HG03103 (cell line): ENCODE measurements at regions not wholly inside any gene's neighbourhood (a gene's known extent, or its start where the extent isn't known, plus 50 kb on each side); places are given as distances from the start of the nearest gene placed in this dataset.

Experiments
- ATAC-seq: cut with Tn5 transposase; IDR thresholded peaks from one replicate; pipeline ENCODE4 v1.9.1; 2021; ENCODE audit warnings: low read depth; ENCODE audit not compliant: unreplicated experiment

DNA sequence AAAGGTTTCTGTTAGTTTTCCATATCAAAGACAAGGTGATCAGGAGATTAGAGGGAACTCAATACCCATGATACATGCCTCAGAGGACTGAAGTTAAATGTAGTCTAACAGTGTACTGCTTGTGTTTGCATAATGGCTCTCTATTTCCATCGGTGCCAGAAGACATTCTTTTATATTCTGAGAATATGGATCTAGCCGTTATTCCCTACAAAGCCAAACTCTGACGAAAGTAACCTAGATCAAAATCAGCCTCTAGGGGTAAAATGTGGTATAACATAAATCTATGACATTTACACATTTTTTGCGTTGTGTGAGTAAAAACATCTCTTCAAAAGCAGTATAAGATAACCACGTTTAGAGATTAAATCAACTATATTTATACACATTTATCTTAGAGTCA lies 2232.7 kb downstream of the PCDH9 start:
- no peak for ATAC-seq

DNA sequence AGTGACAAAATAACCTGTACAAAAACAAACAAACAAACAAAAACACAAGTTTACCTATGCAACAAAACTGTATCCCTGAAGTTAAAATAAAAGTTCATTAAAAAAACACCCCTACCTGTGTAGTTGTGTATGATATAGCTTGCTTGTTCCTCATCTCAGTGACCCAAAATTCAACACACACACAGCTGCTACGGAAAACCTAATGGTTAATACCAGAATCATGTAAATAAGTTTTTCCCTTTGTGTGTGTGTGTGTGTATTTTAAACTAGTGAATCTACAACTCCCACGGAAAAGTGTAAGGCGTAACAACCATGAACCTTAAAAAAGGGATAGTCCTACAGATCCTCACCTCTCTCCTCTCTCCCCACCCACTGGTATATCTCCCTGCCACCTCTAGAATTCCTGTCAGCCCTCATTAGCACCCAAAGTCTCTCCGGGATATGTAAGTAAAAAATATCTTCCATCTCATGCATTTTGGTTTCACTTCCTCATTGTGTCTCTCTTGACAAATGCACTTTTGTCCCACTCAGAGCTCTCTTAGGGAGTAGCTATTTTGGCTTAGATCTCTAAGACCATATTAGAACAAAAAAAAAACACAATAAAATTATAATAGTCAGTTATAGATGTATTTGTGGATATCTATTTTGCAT lies 2236.5 kb downstream of the PCDH9 start:
- ATAC-seq: no peak

DNA sequence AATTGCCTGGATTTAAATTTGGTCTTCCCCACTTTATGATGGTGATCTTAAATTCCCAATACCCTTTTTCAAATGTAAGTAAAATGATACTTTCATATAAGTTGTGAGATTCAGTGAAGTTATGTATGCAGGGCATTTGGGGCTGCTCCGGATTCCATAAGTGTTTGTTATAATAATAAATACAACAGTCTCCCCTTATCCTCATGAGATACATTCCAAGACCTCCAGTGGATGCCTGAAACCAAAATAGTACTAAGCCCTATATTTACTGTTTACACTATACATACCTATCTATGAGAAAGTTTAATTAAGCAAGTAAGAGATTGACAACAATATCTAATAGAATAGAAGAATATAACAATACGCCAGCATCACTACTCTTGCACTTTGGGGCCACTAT lies 2237.8 kb downstream of the PCDH9 start:
- ATAC-seq: no peak

DNA sequence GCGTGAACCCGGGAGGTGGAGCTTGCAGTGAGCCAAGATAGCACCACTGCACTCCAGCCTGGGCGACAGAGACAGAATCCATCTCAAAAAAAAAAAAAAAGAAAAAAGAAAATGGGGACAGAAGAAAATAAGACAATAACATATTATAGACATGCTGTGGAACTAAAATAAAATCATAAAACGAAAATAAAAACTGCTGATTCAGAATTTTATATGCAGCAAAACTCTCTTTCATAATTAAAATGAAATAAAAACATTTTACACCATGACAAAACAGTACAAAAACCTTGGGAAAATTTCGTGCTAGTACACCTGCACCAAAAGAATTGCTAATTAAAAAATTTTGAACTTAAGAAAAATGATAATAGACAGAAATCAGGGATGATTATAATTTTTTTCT lies 2245.1 kb downstream of the PCDH9 start:
- no peak for ATAC-seq

DNA sequence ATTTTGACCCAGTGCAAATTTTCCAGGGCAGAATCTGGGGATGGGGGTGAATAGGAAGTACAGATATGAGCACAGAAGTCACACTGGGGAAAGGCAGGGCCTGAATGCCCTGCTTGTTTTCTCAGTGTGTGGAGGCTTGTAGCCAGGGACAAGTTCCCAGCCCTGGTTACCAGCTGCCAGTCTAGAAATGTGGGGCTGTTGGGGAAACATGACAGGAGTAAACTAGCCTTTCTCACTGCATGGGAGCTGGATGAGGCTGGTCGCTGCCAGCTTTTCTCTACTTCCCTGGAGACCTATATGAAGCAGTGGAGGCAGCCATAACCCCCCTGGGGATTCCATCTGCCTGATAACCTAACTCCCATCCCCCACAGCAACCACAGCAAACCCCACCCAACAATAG lies 2267.7 kb downstream of the PCDH9 start:
- ATAC-seq: no peak

DNA sequence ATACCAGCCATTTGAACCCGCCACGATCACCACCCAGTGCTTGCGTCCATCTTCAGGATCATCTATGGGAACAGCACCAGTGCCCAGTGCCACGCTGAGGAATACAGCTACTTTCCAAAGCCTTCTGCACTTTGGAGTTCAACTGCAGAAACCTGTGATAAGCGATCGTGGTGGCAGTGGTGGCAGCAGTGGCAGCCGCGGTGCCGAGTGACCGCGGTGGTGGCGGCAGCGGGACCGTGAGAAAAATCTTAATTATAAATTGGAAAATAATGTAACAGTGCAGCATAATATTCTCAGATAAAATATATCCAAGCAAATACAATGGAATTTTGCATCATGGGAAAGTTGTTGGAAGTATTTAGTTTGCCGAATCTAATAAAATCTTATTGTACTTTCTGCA lies 2270.9 kb downstream of the PCDH9 start:
- no peak for ATAC-seq

DNA sequence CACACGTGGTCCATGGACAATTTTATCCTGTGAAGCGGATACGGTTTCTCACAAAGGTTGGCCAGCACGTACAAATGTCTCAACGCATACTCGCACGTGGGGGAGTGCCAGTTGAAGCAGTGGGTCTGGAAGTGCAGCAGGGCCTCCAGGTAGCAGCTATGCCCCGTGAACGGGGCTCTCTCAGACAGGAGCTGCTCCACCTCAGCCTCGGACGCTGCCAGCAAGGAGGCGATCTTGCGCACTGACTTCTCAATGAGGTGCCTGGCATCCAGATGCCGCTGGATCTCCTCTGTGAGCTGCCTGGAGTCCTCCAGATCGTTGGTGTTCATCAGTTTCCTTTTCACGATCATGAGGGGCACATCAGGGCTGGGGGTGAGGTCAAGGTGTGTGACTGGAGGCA lies 2272.0 kb downstream of the PCDH9 start:
- ATAC-seq: no peak

DNA sequence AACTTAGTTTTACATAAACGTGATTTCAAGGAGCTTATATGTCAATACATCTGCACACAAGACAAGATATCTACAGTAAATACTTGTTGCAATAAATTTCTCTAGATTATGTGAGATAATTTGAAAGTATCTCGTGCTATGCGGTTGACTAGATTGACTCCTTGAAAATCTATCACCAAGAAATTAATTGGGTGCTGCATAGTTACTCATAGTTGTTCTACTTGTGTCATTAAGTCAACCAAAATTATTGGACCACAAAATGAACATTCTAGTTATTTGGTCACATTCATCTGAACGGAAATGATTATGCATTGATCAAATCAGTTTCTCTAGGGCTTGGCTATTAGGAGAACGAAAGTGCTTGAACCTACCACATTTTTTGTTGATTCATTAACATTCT lies 2291.5 kb downstream of the PCDH9 start:
- ATAC-seq: no peak

DNA sequence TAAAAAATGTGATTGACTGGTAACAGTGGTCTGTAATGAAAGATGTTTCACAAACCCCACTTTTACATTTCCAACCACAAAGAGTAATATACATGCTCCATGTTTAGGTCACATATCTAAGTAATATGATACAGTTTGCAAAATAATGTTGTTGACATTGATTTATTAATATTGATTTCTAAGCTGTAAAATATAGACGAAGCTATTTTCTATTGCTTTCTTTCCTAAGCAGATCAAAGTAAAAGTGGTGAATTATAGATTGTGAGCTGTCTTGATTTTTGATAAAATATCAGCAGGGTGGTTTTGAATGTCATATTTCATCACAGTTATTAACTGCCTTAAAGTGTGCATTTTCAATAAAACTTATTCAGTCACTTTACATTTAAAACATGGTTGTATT lies 2292.8 kb downstream of the PCDH9 start:
- ATAC-seq: no peak

DNA sequence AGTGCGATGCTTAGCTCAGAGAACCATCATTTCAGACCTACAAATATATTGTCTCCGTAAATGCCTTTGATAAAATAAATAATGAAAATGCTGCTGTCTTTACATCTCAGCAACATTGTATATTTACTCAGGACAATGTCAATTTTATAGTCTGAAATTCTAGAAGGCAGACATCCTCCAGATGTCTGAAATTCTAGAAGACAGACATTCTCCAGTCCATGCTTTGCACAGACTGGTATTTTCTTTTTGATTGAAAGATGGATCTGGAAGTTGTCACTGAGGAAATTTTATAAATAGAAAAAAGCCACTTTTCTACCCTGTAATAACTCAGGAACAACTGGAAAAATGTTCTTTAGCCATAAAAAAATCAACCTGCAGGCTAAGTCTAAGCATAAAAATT lies 2293.3 kb downstream of the PCDH9 start:
- ATAC-seq: no peak

DNA sequence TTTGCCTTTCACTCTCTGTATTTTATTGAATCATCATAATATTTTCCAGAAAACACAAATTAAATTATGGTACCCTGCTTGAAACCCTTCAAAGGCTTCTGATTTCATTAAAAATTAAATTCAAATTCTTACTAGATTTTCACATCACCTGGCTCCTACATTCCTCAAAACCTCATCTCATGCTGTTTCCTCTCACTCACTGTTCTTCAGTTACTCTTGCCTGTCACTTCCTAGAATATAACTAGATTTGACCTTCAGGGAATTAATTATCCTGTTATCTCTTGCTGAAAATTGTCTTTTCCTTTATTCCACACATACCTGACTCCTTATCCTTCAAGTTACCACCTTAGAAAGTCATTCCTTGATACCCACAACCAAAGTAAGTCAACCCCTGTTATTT lies 2294.7 kb downstream of the PCDH9 start:
- ATAC-seq: no peak

DNA sequence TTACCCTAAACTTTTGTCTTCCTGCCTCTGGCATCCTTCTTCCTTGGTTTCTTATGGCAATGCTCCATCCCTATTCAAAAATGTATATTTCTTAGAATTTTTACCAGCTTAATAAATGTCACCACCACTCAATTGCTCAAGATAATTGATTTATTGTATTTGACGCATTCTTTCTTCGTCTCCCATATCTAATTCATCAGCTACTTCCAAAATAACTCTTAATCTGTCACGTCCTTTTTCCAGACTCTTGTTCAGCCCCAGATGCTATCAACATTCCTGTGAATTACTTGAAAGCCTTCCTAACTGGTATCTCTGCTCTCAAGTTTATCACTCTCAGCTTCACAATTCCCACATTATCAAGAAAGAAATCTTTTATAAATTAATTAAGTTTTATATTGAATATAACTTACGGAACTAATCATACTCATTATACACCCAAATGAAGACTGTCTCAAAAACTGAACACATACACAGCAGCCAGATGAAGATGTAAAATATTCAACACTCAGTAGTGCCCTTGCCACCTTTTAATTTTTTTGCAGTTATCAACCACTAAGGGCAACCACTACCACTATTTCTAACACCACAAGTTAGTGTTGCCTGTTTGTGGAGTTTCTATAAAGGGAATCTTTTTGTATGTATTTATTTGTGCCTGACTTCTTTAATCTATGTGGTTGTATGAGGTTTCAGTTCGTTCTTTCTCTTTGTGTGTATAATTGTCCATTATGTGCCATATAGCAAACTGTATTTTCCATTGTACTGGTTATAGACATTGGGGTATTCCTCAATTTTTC lies 2295.4 kb downstream of the PCDH9 start:
- no peak for ATAC-seq

DNA sequence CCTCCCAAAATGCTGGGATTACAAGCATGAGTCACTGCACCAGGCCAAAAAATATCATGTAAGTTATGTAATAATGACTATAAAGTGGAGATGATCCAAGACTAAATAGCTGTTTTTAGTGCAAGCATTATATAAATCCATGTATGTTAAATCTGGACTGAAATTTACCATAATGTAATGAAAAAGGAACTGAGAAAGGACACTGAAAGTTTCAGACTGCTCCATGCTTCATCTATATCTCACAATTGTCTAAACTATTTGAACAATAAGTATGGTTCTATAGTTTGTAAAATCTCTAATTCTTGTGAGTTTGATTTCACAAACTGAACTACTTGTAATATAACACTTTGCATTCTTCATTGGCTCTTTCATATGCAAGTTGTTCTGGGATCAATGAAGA lies 2299.5 kb downstream of the PCDH9 start:
- no peak for ATAC-seq

DNA sequence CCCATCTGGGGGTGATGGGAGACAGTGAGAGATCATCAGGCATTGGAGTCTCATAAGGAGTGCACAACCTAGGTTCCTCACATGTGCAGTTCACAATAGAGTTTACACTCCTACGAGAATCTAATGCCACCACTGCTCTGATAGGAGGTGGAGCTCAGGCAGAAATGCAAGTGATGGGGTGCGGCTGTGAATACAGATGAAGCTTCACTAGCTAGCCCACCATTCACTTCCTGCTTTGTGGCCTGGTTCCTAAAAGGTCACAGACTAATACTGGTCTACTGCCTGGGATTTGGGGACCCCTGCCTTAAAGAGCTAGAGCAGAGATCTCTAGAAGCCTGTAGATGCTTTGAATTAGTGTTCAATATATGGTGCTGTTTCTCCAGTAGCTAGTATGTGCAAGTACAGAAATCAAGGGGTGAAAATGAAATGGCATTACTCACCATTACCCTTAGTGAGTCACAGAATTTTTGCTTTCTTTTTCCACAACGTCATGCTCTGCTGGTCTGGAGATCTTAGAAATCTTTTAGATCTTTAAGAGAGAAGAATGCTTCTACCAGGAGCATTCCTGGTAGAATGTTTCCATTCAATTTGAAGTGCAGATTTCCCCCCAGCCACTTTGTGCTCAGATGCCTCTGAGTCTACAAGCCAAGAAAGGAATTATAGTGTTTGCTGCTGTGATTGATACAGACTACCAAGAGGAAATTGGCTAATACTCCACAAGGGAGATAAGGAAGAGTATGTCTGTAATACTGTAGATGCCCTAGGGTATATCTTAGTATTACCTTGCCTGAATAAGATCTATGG lies 2301.2 kb downstream of the PCDH9 start:
- ATAC-seq: peak; percentile 70

DNA sequence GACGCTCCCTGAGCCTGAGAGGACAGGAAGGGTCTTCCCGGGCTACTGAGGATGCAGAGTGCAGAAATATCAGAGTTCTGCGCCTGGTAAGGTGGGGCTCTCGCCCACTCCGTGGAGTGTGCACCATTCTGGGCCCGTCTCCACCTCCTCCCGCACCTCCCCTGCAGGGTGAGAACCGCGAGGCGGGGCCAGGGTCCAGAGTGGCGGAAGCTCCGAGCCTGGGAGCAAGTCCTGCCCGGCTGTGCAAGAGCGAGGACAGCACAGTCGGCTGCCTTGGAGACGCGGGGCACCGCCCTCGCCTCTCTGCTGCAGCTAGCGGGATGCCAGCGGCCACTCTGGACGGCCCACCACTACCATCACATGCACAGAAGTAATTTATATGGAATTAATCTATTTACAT lies 2304.4 kb downstream of the PCDH9 start:
- no peak for ATAC-seq

DNA sequence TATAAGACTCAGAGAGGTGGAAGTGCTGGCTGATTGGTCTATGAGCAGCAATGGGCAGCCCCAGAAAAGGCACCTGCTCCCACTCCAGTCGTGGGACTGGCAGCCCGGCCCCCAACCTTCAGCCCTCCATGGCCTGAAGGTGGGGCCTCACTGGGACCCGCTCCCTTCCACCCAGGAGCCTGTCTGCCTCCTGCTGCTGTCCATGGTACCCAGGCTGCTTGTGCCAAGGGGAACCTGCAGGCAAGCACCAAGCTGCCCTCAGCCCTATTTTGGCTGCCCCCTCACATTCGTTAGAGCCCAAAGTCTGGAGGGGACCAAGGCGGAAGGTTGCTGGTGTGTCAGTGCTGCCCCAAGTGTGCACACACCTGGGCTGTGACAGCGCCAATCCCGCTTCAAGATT lies 2304.9 kb downstream of the PCDH9 start:
- no peak for ATAC-seq

DNA sequence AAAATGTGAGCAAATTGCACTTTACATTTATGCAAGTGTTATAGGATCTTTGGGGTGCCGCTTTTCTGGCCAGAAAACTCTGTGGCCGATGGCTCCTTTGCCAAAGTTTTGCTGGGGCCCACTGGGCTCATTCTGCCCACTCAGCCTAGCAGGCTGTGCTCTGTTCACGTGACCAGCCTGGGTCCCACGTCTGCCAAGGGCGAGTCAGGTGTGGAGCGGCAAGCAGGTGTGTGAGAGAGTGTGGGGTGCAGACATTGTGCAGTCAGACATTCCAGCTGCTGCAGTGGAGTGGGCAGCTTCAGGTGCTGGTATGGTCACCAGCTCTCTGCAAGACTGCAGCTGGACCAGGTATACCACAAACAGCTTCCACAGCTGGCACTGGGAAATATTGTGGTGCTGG lies 2305.7 kb downstream of the PCDH9 start:
- ATAC-seq: no peak

DNA sequence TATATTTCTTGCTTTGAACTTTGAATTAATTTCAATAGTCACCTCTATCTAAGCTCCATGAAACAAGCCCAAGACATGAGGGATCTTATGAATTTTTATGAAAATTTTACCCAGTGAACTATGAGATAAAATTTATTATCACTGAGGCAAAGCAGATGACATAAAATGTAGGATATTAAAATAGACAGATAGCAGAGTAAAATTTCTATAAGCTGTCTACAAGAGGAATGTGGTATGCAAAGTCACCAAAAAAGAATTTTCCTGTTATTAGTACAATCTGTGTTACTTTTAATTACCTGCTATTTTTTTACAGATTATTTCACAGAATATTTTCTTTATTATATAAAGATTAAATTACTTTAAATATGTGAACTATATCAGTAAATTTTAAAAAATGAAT lies 2312.6 kb downstream of the PCDH9 start:
- no peak for ATAC-seq

DNA sequence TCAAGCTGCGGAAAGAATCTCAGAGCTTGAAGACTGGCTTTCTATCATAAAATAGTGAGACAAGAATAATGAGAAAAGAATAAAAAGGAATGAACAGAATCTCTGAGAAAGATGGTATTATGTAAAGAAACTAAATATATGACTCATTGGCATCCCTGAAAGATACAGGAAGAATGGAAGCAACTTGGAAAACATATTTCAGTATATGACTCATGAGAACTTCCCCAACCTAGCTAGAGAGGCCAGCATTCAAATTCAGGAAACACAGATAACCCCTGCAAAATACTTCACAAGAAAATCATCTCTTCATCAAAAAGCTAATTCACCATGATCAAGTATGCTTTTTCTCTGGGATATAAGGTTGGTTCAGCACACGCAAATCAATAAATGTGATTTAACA lies 2318.0 kb downstream of the PCDH9 start:
- no peak for ATAC-seq

DNA sequence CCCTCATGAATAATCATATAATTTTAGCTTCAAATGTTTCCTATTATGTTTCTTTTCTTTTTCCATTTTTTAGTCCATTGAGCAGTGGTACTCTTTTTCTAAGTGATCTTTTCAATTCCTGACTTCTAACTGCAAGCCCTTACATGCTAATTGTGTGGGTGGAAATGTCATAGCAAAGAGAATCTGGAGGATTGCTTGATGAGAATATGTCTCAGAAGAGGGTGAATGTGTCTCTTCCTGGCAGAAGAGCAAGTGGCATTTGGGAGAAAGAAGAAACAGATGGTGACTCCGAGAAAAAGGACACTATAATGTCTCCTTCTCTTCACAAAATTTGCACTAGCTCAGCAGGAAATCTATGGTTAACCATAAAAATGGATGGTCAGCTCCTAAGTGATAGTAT lies 2320.0 kb downstream of the PCDH9 start:
- ATAC-seq: no peak

DNA sequence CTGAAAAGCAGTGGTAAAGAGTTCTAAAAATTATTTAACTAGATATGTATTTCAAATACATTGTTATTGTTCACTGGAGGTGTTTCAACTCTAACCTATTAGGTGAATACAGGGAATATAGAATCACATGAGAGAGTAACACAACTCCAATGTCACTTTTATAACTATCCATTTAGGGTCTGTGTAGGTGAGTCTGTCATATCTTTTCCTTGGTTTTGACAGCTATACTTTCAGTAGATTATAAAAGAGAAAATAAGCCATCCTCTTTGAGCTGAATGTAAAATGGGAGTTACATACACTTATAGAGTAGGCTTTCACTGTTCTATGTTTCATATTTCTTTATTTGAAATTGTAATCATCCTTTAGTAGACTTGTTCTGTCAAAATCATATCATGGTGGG lies 2321.0 kb downstream of the PCDH9 start:
- ATAC-seq: no peak

DNA sequence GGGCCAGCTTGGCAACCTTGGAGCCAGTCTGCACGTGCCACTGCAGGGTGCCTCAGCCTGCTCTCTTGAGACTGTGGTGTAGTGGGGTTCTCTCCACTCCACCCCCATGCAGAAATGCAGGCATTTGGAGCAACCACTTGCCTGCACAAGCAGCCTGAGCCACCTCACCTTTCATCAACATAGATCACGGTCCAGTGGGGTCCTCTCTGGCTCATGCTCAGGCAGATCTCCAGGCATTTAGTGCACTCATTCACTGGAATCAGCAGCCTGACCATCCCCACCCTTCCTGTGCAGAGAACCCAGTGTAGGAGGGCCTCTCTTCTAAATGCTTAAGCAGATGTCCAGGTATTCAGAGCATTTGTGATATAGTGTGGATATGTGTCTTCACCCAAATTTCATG lies 2330.1 kb downstream of the PCDH9 start:
- ATAC-seq: no peak
